CD4-positive, alpha-beta T cell (primary cell): ENCODE measurements at regions not wholly inside any gene's neighbourhood (a gene's known extent, or its start where the extent isn't known, plus 50 kb on each side); places are given as distances from the start of the nearest gene placed in this dataset.

Experiments
- ATAC-seq: fragments of 200-7000 bp; cut with Tn5 transposase; one replicate; pipeline ENCODE4 v1.10.0; 2022; ENCODE audit warnings: mild to moderate bottlenecking; ENCODE audit not compliant: poor library complexity
- CTCF ChIA-PET: fragments of 350-600 bp; sonication (Branson Sonifier 250); formaldehyde crosslinking; loops from one replicate; lab custom pipeline; 2021; ENCODE audit warnings: antibody characterized with exemption, inconsistent platforms; lab: Charles Lee
- POLR2A ChIA-PET: fragments of 350-600 bp; sonication (Branson Sonifier 250); formaldehyde crosslinking; loops from one replicate; lab custom pipeline; 2021; ENCODE audit warnings: antibody characterized with exemption, inconsistent platforms; lab: Charles Lee
- DNase-seq, 14 experiments: peaks; one replicate each; pipeline ENCODE4 v3.0.0-alpha.2; 2013 to 2020; ENCODE audit warnings: mixed read lengths in 2 of 14
- H3K27ac ChIP-seq, 2 donors: one replicate each; pipeline versions ENCODE4 v1.5.1 to v1.7.0; 2013; ENCODE audit warnings: low read length in 2 of 2, low read depth in 1 of 2, mild to moderate bottlenecking in 1 of 2
- H3K27me3 ChIP-seq, 2 experiments: 1 replicate in 1 of 2; 2 replicates in 1 of 2; pipeline versions ENCODE4 v1.6.1 to v1.7.0; 2013; ENCODE audit warnings: low read length in 2 of 2, control low read depth in 1 of 2, mild to moderate bottlenecking in 1 of 2, moderate library complexity in 1 of 2; ENCODE audit not compliant: insufficient read depth in 2 of 2, control insufficient read depth in 1 of 2
- H3K36me3 ChIP-seq: one replicate; pipeline ENCODE4 v1.6.1; 2013; ENCODE audit warnings: low read length, control low read depth; ENCODE audit not compliant: insufficient read depth
- H3K4me1 ChIP-seq: one replicate; pipeline ENCODE4 v1.6.1; 2013; ENCODE audit warnings: low read length, control low read depth; ENCODE audit not compliant: insufficient read depth
- H3K4me3 ChIP-seq: one replicate; pipeline ENCODE4 v1.5.1; 2013; ENCODE audit warnings: mild to moderate bottlenecking, low read length, moderate library complexity
- H3K9me3 ChIP-seq, 2 experiments: 1 replicate in 1 of 2; 2 replicates in 1 of 2; pipeline versions ENCODE4 v1.6.1 to v1.7.0; 2013; ENCODE audit warnings: low read length in 2 of 2, mild to moderate bottlenecking in 2 of 2, control low read depth in 1 of 2, moderate library complexity in 1 of 2; ENCODE audit not compliant: control insufficient read depth in 1 of 2, insufficient read depth in 1 of 2
- H3K27ac Mint-ChIP-seq: one replicate; pipeline ENCODE4 v1.8.0; 2020; ENCODE audit warnings: mixed read lengths
- H3K27me3 Mint-ChIP-seq: one replicate; pipeline ENCODE4 v1.8.0; 2021; ENCODE audit warnings: mixed read lengths
- H3K36me3 Mint-ChIP-seq: one replicate; pipeline ENCODE4 v1.8.0; 2021; ENCODE audit warnings: low read depth, mixed read lengths
- H3K4me1 Mint-ChIP-seq: one replicate; pipeline ENCODE4 v1.8.0; 2021; ENCODE audit warnings: low read depth, mixed read lengths
- H3K4me3 Mint-ChIP-seq: one replicate; pipeline ENCODE4 v1.8.0; 2020; ENCODE audit warnings: mild to moderate bottlenecking, mixed read lengths
- H3K9me3 Mint-ChIP-seq: one replicate; pipeline ENCODE4 v1.8.0; 2020; ENCODE audit warnings: mixed read lengths
- intact Hi-C, 2 experiments: fragments of 100-400 bp; cut with DNase I in 1 of 2; cut with micrococcal nuclease in 1 of 2; formaldehyde crosslinking; loops; one replicate each; pipeline versions ENCODE4 v1.15.1 to v1.9.0; 2023 to 2025; cut with DNase I, micrococcal nuclease
- TF ChIP-seq, protein P1 (sequence below): fragments of 200-600 bp; IDR thresholded peaks from one replicate; pipeline ENCODE4 v1.8.0; 2022; ENCODE audit warnings: antibody characterized with exemption, mild to moderate bottlenecking

GRCh38 chr4:144578681-144579080 is 67.3 kb upstream of the HHIP start:
- Histone ChIP-seq H3K27me3 (no peaks in the 10 kb centered on the region), H3K36me3 (no peaks in the 10 kb centered on the region), H3K4me3 (no peak overlapping the region), H3K27ac (no peak overlapping the region), H3K4me1 (no peaks in the 10 kb centered on the region), H3K9me3 (no peaks in the 10 kb centered on the region)
- Mint-ChIP-seq H3K27ac (no peak overlapping the region), H3K4me1 (no peaks in the 10 kb centered on the region), H3K36me3 (no peaks in the 10 kb centered on the region), H3K9me3 (no peaks in the 10 kb centered on the region), H3K4me3 (no peak overlapping the region), H3K27me3 (no peaks in the 10 kb centered on the region)
- CTCF ChIA-PET: no interaction called here
- ATAC-seq: no peak
- intact Hi-C loops: no loop called here
- DNase-seq: no peak
- TF ChIP-seq, protein P1, sequence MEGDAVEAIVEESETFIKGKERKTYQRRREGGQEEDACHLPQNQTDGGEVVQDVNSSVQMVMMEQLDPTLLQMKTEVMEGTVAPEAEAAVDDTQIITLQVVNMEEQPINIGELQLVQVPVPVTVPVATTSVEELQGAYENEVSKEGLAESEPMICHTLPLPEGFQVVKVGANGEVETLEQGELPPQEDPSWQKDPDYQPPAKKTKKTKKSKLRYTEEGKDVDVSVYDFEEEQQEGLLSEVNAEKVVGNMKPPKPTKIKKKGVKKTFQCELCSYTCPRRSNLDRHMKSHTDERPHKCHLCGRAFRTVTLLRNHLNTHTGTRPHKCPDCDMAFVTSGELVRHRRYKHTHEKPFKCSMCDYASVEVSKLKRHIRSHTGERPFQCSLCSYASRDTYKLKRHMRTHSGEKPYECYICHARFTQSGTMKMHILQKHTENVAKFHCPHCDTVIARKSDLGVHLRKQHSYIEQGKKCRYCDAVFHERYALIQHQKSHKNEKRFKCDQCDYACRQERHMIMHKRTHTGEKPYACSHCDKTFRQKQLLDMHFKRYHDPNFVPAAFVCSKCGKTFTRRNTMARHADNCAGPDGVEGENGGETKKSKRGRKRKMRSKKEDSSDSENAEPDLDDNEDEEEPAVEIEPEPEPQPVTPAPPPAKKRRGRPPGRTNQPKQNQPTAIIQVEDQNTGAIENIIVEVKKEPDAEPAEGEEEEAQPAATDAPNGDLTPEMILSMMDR: no peak
- POLR2A ChIA-PET: no interaction called here

DNA sequence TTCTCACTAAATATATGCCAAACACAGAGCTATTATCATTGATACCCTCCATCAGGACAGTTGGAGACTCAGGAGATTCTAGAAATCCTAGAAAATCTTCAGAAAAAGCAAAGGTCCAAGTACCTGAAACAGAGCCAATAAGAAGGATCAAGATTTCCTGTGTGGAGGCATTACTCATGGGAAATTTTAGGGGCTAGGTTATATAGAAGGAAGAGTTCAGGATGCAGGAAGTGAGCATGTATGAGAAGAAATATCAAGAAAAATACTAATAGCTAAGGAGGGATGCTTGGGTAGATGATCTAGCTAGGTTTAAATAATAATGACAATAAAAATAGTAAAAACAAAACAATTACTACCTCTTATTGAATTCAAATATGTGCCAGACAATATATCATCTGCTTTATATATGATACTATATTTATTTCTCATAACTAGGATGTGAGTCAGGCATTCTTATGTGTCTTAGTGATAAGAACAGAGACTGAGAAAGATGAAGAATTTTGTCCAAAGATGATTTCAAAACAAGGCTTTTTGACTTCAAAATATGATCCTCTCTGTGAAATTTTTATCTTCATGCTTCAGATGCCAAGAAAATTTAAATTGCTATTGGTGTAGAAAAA is 66.4 kb upstream of the HHIP start:
- intact Hi-C loops: no loop called here
- ATAC-seq: no peak
- Mint-ChIP-seq H3K4me3 (no peak overlapping the region), H3K36me3 (no peaks in the 10 kb centered on the region), H3K27ac (no peak overlapping the region), H3K27me3 (no peaks in the 10 kb centered on the region), H3K9me3 (no peaks in the 10 kb centered on the region), H3K4me1 (no peaks in the 10 kb centered on the region)
- H3K36me3 ChIP-seq: no peaks in the 10 kb centered on the region
- no peak overlapping the region for H3K27ac ChIP-seq
- H3K4me1 ChIP-seq: no peaks in the 10 kb centered on the region
- DNase-seq: no peak
- H3K4me3 ChIP-seq: no peak overlapping the region
- TF ChIP-seq, protein P1: no peak
- POLR2A ChIA-PET: no interaction called here
- CTCF ChIA-PET: no interaction called here
- H3K27me3 ChIP-seq: no peaks in the 10 kb centered on the region
- no peaks in the 10 kb centered on the region for H3K9me3 ChIP-seq

DNA sequence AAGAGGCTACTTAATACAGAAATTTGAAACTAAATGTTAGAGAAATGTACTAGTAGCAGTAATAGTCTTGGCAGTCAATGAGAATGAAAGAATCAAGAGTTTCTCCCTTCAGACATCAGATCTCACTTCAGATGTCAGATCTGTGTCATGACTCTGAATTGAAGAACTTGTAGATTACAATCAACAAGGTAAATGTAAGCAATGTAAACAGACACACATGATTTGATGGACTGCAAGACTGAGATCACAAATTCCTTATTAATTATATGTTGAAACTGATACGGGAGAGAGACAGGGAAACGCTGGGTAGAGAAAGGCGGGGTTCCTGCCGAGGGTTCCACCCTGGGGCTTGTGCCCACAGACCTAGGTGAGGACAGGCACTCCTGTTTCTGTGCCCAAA is 65.5 kb upstream of the HHIP start:
- H3K36me3 ChIP-seq: no peaks in the 10 kb centered on the region
- ChIA-PET POLR2A (no interaction called here), CTCF (no interaction called here)
- no peaks in the 10 kb centered on the region for H3K4me1 ChIP-seq
- Mint-ChIP-seq H3K36me3 (no peaks in the 10 kb centered on the region), H3K4me1 (no peaks in the 10 kb centered on the region), H3K27me3 (no peaks in the 10 kb centered on the region), H3K9me3 (no peaks in the 10 kb centered on the region), H3K27ac (no peak overlapping the region), H3K4me3 (no peak overlapping the region)
- no peaks in the 10 kb centered on the region for H3K27me3 ChIP-seq
- intact Hi-C loops: no loop called here
- DNase-seq (no peak), ATAC-seq (no peak)
- no peaks in the 10 kb centered on the region for H3K9me3 ChIP-seq
- TF ChIP-seq, protein P1: no peak
- no peak overlapping the region for H3K27ac ChIP-seq
- no peak overlapping the region for H3K4me3 ChIP-seq
